Mesenchymal stem cell (in vitro differentiated cells and primary cell): ENCODE measurements at regions not wholly inside any gene's neighbourhood (a gene's known extent, or its start where the extent isn't known, plus 50 kb on each side); places are given as distances from the start of the nearest gene placed in this dataset.

Experiments
- DNase-seq: peaks from one replicate; pipeline ENCODE4 v3.0.0-alpha.2; 2013
- H2AFZ ChIP-seq: one replicate; pipeline ENCODE4 v1.6.1; 2013; ENCODE audit warnings: low read depth, mild to moderate bottlenecking, control low read depth, inconsistent platforms, low read length, moderate library complexity
- H2AK5ac ChIP-seq: 2 replicates; pipeline ENCODE4 v1.6.1; 2013; ENCODE audit warnings: low read length, moderate library complexity, mild to moderate bottlenecking, inconsistent platforms; ENCODE audit not compliant: severe bottlenecking
- H2BK120ac ChIP-seq: one replicate; pipeline ENCODE4 v1.6.1; 2013; ENCODE audit warnings: low read depth, mild to moderate bottlenecking, inconsistent platforms, low read length, moderate library complexity
- H2BK12ac ChIP-seq, 2 experiments: one replicate each; pipeline ENCODE4 v1.6.1; 2013; ENCODE audit warnings: inconsistent platforms in 2 of 2, low read length in 2 of 2, mild to moderate bottlenecking in 2 of 2, moderate library complexity in 2 of 2, control low read depth in 1 of 2
- H2BK15ac ChIP-seq: one replicate; pipeline ENCODE4 v1.6.1; 2013; ENCODE audit warnings: mild to moderate bottlenecking, low read depth, inconsistent platforms; ENCODE audit not compliant: poor library complexity, severe bottlenecking
- H2BK5ac ChIP-seq: 2 replicates; pipeline ENCODE4 v1.6.1; 2013; ENCODE audit warnings: low read depth, mild to moderate bottlenecking, low read length, control low read depth, inconsistent platforms; ENCODE audit not compliant: poor library complexity, severe bottlenecking
- H3K14ac ChIP-seq, 2 experiments: one replicate each; pipeline ENCODE4 v1.6.1; 2013; ENCODE audit warnings: inconsistent platforms in 2 of 2, low read length in 2 of 2, control low read depth in 1 of 2, mild to moderate bottlenecking in 1 of 2, moderate library complexity in 1 of 2
- H3K18ac ChIP-seq, 2 experiments: one replicate each; pipeline ENCODE4 v1.6.1; 2013; ENCODE audit warnings: inconsistent platforms in 2 of 2, low read length in 2 of 2, control low read depth in 1 of 2, low read depth in 1 of 2, mild to moderate bottlenecking in 1 of 2
- H3K23ac ChIP-seq, 2 experiments: one replicate each; pipeline ENCODE4 v1.6.1; 2013; ENCODE audit warnings: inconsistent platforms in 2 of 2, low read length in 2 of 2, mild to moderate bottlenecking in 2 of 2, moderate library complexity in 2 of 2, control low read depth in 1 of 2
- H3K27ac ChIP-seq: 2 replicates; pipeline ENCODE4 v1.5.1; 2013; ENCODE audit warnings: mild to moderate bottlenecking, moderate library complexity, low read length, control low read depth, inconsistent platforms; ENCODE audit not compliant: poor library complexity, severe bottlenecking
- H3K27me3 ChIP-seq, 2 experiments: 2 replicates each; pipeline versions ENCODE4 v1.6.1 to v1.7.0; 2013; ENCODE audit warnings: low read length in 2 of 2, mild to moderate bottlenecking in 2 of 2, moderate library complexity in 2 of 2, control low read depth in 1 of 2, inconsistent platforms in 1 of 2; ENCODE audit not compliant: control insufficient read depth in 1 of 2, insufficient read depth in 1 of 2
- H3K36me3 ChIP-seq, 2 experiments: 2 replicates each; pipeline versions ENCODE4 v1.6.1 to v1.7.0; 2013; ENCODE audit warnings: low read length in 2 of 2, control low read depth in 1 of 2, inconsistent platforms in 1 of 2, low read depth in 1 of 2, mild to moderate bottlenecking in 1 of 2; ENCODE audit not compliant: insufficient read depth in 2 of 2, control insufficient read depth in 1 of 2
- H3K4ac ChIP-seq, 2 experiments: one replicate each; pipeline ENCODE4 v1.6.1; 2013; ENCODE audit warnings: inconsistent platforms in 2 of 2, low read length in 2 of 2, mild to moderate bottlenecking in 2 of 2, moderate library complexity in 2 of 2, control low read depth in 1 of 2, low read depth in 1 of 2
- H3K4me1 ChIP-seq: 2 replicates; pipeline ENCODE4 v1.6.1; 2013; ENCODE audit warnings: low read depth, low read length, control low read depth; ENCODE audit not compliant: control insufficient read depth, insufficient read depth
- H3K4me2 ChIP-seq: 2 replicates; pipeline ENCODE4 v1.6.1; 2013; ENCODE audit warnings: low read length, mild to moderate bottlenecking, inconsistent platforms; ENCODE audit not compliant: poor library complexity, severe bottlenecking
- H3K4me3 ChIP-seq, 2 experiments: 2 replicates each; pipeline versions ENCODE4 v1.5.1 to v1.7.0; 2013; ENCODE audit warnings: low read length in 2 of 2, mild to moderate bottlenecking in 2 of 2, control low read depth in 1 of 2, low read depth in 1 of 2; ENCODE audit not compliant: insufficient read depth in 1 of 2
- H3K79me1 ChIP-seq: replicated peaks from 2 replicates; pipeline ENCODE4 v1.6.1; 2013; ENCODE audit warnings: mild to moderate bottlenecking, control low read depth, low read length, inconsistent platforms; ENCODE audit not compliant: poor library complexity, severe bottlenecking
- H3K9ac ChIP-seq: 2 replicates; pipeline ENCODE4 v1.7.0; 2013; ENCODE audit warnings: mild to moderate bottlenecking, low read length, moderate library complexity
- H3K9me3 ChIP-seq: 2 replicates; pipeline ENCODE4 v1.7.0; 2013; ENCODE audit warnings: mild to moderate bottlenecking, low read length; ENCODE audit not compliant: control insufficient read depth
- H4K8ac ChIP-seq: one replicate; pipeline ENCODE4 v1.6.1; 2013; ENCODE audit warnings: inconsistent platforms, mild to moderate bottlenecking, low read length, moderate library complexity
- H4K91ac ChIP-seq: one replicate; pipeline ENCODE4 v1.6.1; 2013; ENCODE audit warnings: mild to moderate bottlenecking, low read length, inconsistent platforms
- WGBS: methylation state at CpG from one replicate; pipeline ENCODE4 v1.1.7; 2013; ENCODE audit warnings: mixed read lengths; 5-methylcytosine and 5-hydroxymethylcytosine counted together

- no peak overlapping the region for H2AK5ac ChIP-seq
- H2BK120ac ChIP-seq: no peak overlapping the region
- H3K27ac ChIP-seq: no peak overlapping the region
- no peaks in the 10 kb centered on the region for H3K27me3 ChIP-seq
- no peak for DNase-seq
- H3K23ac ChIP-seq: no peak overlapping the region
- no peaks in the 10 kb centered on the region for H3K4me1 ChIP-seq
- H4K91ac ChIP-seq: no peak overlapping the region
- H2BK15ac ChIP-seq: no peak overlapping the region
- H3K18ac ChIP-seq: no peak overlapping the region
- no peak overlapping the region for H2BK5ac ChIP-seq
- no peak overlapping the region for H2BK12ac ChIP-seq
- 96% methylated on average over 3 of the region's 5 CpGs for WGBS
- no peaks in the 10 kb centered on the region for H3K9me3 ChIP-seq
- no peaks in the 10 kb centered on the region for H3K79me1 ChIP-seq
- H3K4me2 ChIP-seq: no peak overlapping the region
- H3K36me3 ChIP-seq: no peaks in the 10 kb centered on the region
- H3K9ac ChIP-seq: no peak overlapping the region
- H3K14ac ChIP-seq: no peak overlapping the region
- H2AFZ ChIP-seq: no peak overlapping the region
- no peak overlapping the region for H3K4ac ChIP-seq
- no peak overlapping the region for H4K8ac ChIP-seq
- H3K4me3 ChIP-seq: no peak overlapping the region
Observed at GRCh38 chr5:58370606-58371005, 89.3 kb downstream of the PLK2 start.

DNA sequence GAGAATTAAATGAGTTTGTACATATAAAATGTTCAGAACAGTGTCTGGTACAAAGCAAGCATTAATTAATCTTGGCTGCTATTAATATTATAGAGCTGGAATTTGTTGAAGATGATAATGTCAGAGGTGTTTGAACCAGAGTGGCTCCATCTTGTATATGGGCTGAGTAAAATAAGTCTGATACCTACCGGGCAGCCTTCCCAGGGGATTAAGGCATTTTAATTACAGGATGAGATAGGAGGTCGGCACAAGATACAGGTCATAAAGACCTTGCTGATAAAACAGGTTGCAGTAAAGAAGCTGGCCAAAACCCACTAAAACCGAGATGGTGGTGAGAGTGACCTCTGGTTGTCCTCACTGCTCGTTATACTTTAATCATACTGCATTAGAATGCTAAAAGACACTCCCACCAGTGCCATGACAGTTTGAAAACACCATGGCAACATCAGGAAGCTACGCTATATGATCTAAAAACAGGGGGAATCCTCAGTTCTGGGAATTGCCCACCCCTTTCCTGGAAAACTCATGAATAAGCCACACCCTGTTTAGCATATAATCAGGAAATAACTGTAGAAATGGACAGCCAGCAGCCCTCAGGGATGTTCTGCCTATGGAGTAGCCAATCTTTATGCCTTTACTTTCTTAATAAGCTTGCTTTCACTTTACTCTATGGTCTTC, 90.2 kb downstream of the PLK2 start:
- Histone ChIP-seq H2BK15ac (no peak overlapping the region), H3K18ac (no peak overlapping the region), H4K91ac (no peak overlapping the region), H3K4me1 (no peaks in the 10 kb centered on the region), H2BK12ac (no peak overlapping the region), H3K14ac (no peak overlapping the region), H3K23ac (no peak overlapping the region), H2AK5ac (no peak overlapping the region), H3K4me2 (no peak overlapping the region), H3K4me3 (no peak overlapping the region), H4K8ac (no peak overlapping the region), H3K27me3 (no peaks in the 10 kb centered on the region), H3K9ac (no peak overlapping the region), H3K79me1 (no peaks in the 10 kb centered on the region), H3K36me3 (no peaks in the 10 kb centered on the region), H3K27ac (no peak overlapping the region), H2BK5ac (no peak overlapping the region), H3K9me3 (no peaks in the 10 kb centered on the region), H2AFZ (no peak overlapping the region), H2BK120ac (no peak overlapping the region), H3K4ac (no peak overlapping the region)
- no peak for DNase-seq
- 91% methylated on average over 5 of the region's 5 CpGs for WGBS

DNA sequence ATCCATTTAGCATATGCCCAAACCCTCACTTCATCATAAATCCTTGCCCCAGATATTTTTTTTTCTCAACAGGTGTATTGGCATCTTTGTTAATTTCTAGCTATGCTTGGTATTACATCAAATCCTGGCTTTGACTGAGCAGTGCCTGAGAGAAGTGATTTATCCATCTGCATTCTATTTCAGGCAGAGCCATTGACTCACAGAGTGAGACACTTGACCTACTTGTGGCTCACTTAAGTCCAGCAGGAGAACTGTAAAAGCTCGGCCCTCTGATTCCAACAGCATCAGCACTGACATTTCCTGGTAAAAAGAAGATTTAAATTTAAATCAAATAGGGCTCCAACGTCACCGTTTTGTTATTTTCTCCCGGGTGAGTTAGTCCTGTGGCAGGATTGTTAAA, 93.4 kb downstream of the PLK2 start:
- Histone ChIP-seq H3K27ac (no peak overlapping the region), H3K4me1 (no peaks in the 10 kb centered on the region), H2BK15ac (no peak overlapping the region), H3K36me3 (no peaks in the 10 kb centered on the region), H3K9me3 (no peaks in the 10 kb centered on the region), H3K18ac (no peak overlapping the region), H3K4ac (no peak overlapping the region), H2BK12ac (no peak overlapping the region), H3K27me3 (no peaks in the 10 kb centered on the region), H3K4me2 (no peak overlapping the region), H2AK5ac (no peak overlapping the region), H3K14ac (no peak overlapping the region), H3K9ac (peak overlapping the region; percentile 12), H4K91ac (no peak overlapping the region), H4K8ac (no peak overlapping the region), H2AFZ (no peak overlapping the region), H3K79me1 (no peaks in the 10 kb centered on the region), H2BK5ac (no peak overlapping the region), H3K4me3 (no peak overlapping the region), H2BK120ac (no peak overlapping the region), H3K23ac (no peak overlapping the region)
- DNase-seq: peak; percentile 60
- WGBS: 58% methylated on average over 4 of the region's 4 CpGs

- no peaks in the 10 kb centered on the region for H3K36me3 ChIP-seq
- H2AFZ ChIP-seq: no peak overlapping the region
- H3K4me1 ChIP-seq: no peaks in the 10 kb centered on the region
- H2BK12ac ChIP-seq: no peak overlapping the region
- no peak overlapping the region for H2AK5ac ChIP-seq
- 92% methylated on average over 2 of the region's 3 CpGs for WGBS
- no peak overlapping the region for H3K4me2 ChIP-seq
- no peak overlapping the region for H3K27ac ChIP-seq
- DNase-seq: no peak
- no peak overlapping the region for H3K14ac ChIP-seq
- no peaks in the 10 kb centered on the region for H3K27me3 ChIP-seq
- H3K23ac ChIP-seq: no peak overlapping the region
- H3K4ac ChIP-seq: no peak overlapping the region
- no peak overlapping the region for H3K4me3 ChIP-seq
- H4K91ac ChIP-seq: no peak overlapping the region
- H3K9me3 ChIP-seq: no peaks in the 10 kb centered on the region
- H2BK120ac ChIP-seq: no peak overlapping the region
- H3K79me1 ChIP-seq: no peaks in the 10 kb centered on the region
- no peak overlapping the region for H3K9ac ChIP-seq
- no peak overlapping the region for H4K8ac ChIP-seq
- no peak overlapping the region for H2BK5ac ChIP-seq
- no peak overlapping the region for H2BK15ac ChIP-seq
- H3K18ac ChIP-seq: no peak overlapping the region
Observed at GRCh38 chr5:58365791-58366190, 94.1 kb downstream of the PLK2 start.
